Panc1 (cell line): ENCODE measurements at regions not wholly inside any gene's neighbourhood (a gene's known extent, or its start where the extent isn't known, plus 50 kb on each side); places are given as distances from the start of the nearest gene placed in this dataset.

ENCODE experiments used
- ATAC-seq: fragments of 200-7000 bp; cut with Tn5 transposase; 2 replicates; pipeline ENCODE4 v1.9.1; 2020; ENCODE audit warnings: mild to moderate bottlenecking, moderate library complexity
- BruUV-seq: library from RNA; stranded (reverse); fragments of 400-500 nt; replicated peaks from 2 replicates; lab custom pipeline; 2021; lab: Mats Ljungman, UMichigan
- CTCF ChIA-PET: fragments of 300-600 bp; sonication (Branson Sonifier 250); formaldehyde crosslinking; loops from one replicate; lab custom pipeline; 2022; ENCODE audit warnings: antibody characterized with exemption; lab: Charles Lee
- POLR2A ChIA-PET: fragments of 300-600 bp; sonication (Branson Sonifier 250); formaldehyde crosslinking; loops from one replicate; lab custom pipeline; 2022; ENCODE audit warnings: antibody characterized with exemption; lab: Charles Lee
- DNase-seq: peaks from one replicate; pipeline ENCODE4 v3.0.0-alpha.2; 2010; ENCODE audit warnings: low read depth, low spot score
- H3K27ac ChIP-seq: 2 replicates; pipeline ENCODE4 v1.5.1; 2011; ENCODE audit warnings: mild to moderate bottlenecking, low read length, inconsistent platforms
- H3K27me3 ChIP-seq: fragments of 200-500 bp; sonication (Bioruptor generic); 2 replicates; pipeline ENCODE4 v1.6.0; 2014; ENCODE audit warnings: low read length, inconsistent platforms; ENCODE audit not compliant: control insufficient read depth, insufficient read depth
- H3K36me3 ChIP-seq: fragments of 200-500 bp; sonication (Bioruptor generic); 2 replicates; pipeline ENCODE4 v1.5.1; 2014; ENCODE audit warnings: inconsistent platforms, mild to moderate bottlenecking, low read length, moderate library complexity; ENCODE audit not compliant: control insufficient read depth, insufficient read depth
- H3K4me1 ChIP-seq: 2 replicates; pipeline ENCODE4 v1.5.1; 2011; ENCODE audit warnings: inconsistent platforms, mild to moderate bottlenecking, low read length, moderate library complexity; ENCODE audit not compliant: control insufficient read depth, insufficient read depth
- H3K4me3 ChIP-seq, 2 experiments: 2 replicates each; pipeline ENCODE4 v1.5.1; 2011 to 2012; ENCODE audit warnings: low read depth in 2 of 2, low read length in 2 of 2, mild to moderate bottlenecking in 2 of 2, inconsistent platforms in 1 of 2, moderate library complexity in 1 of 2
- H3K9me3 ChIP-seq: fragments of 200-500 bp; sonication (Bioruptor generic); 2 replicates; pipeline ENCODE4 v1.5.1; 2014; ENCODE audit warnings: low read depth, mild to moderate bottlenecking, inconsistent platforms, low read length, moderate library complexity; ENCODE audit not compliant: control insufficient read depth, insufficient read depth
- CTCF ChIP-seq: fragments of 450-650 bp; IDR thresholded peaks from 2 replicates; pipeline ENCODE4 v1.5.1; 2017; ENCODE audit warnings: mild to moderate bottlenecking
- POLR2AphosphoS5 ChIP-seq: IDR thresholded peaks from 2 replicates; pipeline ENCODE4 v1.6.1; 2012; ENCODE audit warnings: mild to moderate bottlenecking, low read depth, low read length, moderate library complexity
- REST ChIP-seq, 2 experiments: IDR thresholded peaks; 2 replicates each; pipeline ENCODE4 v1.6.1; 2011 to 2012; ENCODE audit warnings: low read depth in 2 of 2, control low read depth in 1 of 2, low read length in 1 of 2, mild to moderate bottlenecking in 1 of 2, moderate library complexity in 1 of 2; ENCODE audit not compliant: insufficient read depth in 1 of 2
- SIN3A ChIP-seq: IDR thresholded peaks from 2 replicates; pipeline ENCODE4 v1.6.1; 2012; ENCODE audit warnings: low read depth, mild to moderate bottlenecking, low read length, moderate library complexity, borderline replicate concordance; ENCODE audit not compliant: insufficient read depth
- TCF7L2 ChIP-seq: IDR thresholded peaks from 2 replicates; pipeline ENCODE4 v1.6.1; 2011; ENCODE audit warnings: mild to moderate bottlenecking, low read depth, low read length, inconsistent platforms
- in situ Hi-C: cut with HindIII; loops from 2 replicates; pipeline ENCODE4 v1.10.0; 2016; ENCODE audit warnings: low sequenced_read_pairs, low pct_unique_long_range_greater_than_20kb
- intact Hi-C: fragments of 100-400 bp; cut with micrococcal nuclease; formaldehyde crosslinking; loops from one replicate; pipeline ENCODE4 v1.10.0; 2022; ENCODE audit not compliant: unreplicated experiment

- no peak overlapping the region for H3K4me3 ChIP-seq
- intact Hi-C loops (no loop called here), in situ Hi-C loops (no loop called here)
- no peak for TF ChIP-seq TCF7L2
- TF ChIP-seq CTCF, result no peak
- no peak for TF ChIP-seq SIN3A
- TF ChIP-seq POLR2AphosphoS5, result no peak
- no peak for TF ChIP-seq REST (IDR thresholded peaks at IDR 0.05; ENCODE audit: insufficient read depth in 1 of 2, low read depth in 2 of 2, low read length in 1 of 2)
- H3K36me3 ChIP-seq, result no peaks in the 10 kb centered on the region
- POLR2A ChIA-PET, result no interaction called here
- no TSS peak for BruUV-seq
- H3K4me1 ChIP-seq, result no peaks in the 10 kb centered on the region
- CTCF ChIA-PET, result no interaction called here
- H3K9me3 ChIP-seq, result no peaks in the 10 kb centered on the region
- ATAC-seq, result no peak
- H3K27ac ChIP-seq, result no peak overlapping the region
- no peaks in the 10 kb centered on the region for H3K27me3 ChIP-seq
- no peak for DNase-seq
These were observed 586.1 kb upstream of the TBL1XR1 start for GRCh38 chr3:177783338-177783737.

- BruUV-seq, result no TSS peak
- Histone ChIP-seq H3K9me3 (no peaks in the 10 kb centered on the region), H3K4me3 (no peak overlapping the region), H3K4me1 (no peaks in the 10 kb centered on the region), H3K27me3 (no peaks in the 10 kb centered on the region), H3K36me3 (no peaks in the 10 kb centered on the region), H3K27ac (no peak overlapping the region)
- DNase-seq, result no peak
- TF ChIP-seq POLR2AphosphoS5 (no peak), SIN3A (no peak), REST (IDR thresholded peaks at IDR 0.05; ENCODE audit: insufficient read depth in 1 of 2, low read depth in 2 of 2, low read length in 1 of 2) (no peak), CTCF (no peak), TCF7L2 (no peak)
- in situ Hi-C loops (no loop called here), intact Hi-C loops (no loop called here)
- POLR2A ChIA-PET, result no interaction called here
- CTCF ChIA-PET, result no interaction called here
- no peak for ATAC-seq
These were observed 586.5 kb upstream of the TBL1XR1 start for GRCh38 chr3:177783767-177784166.
